Sciatic nerve (tissue), 2 donors: ENCODE measurements at regions not wholly inside any gene's neighbourhood (a gene's known extent, or its start where the extent isn't known, plus 50 kb on each side); places are given as distances from the start of the nearest gene placed in this dataset.
"Not testable (repeated sequence)": the region's sequence is repeated elsewhere in the genome, so short reads cannot be mapped to it uniquely, and the experiment has no call there.

Experiments used
- ATAC-seq: fragments of 200-7000 bp; cut with Tn5 transposase; one replicate; pipeline ENCODE4 v1.9.1; 2020; ENCODE audit warnings: mild to moderate bottlenecking, moderate library complexity
- DNase-seq: peaks from one replicate; pipeline ENCODE4 v3.0.0-alpha.2; 2020; ENCODE audit warnings: low spot score
- intact Hi-C: fragments of 100-400 bp; cut with DNase I; formaldehyde crosslinking; loops from one replicate; pipeline ENCODE4 v1.14.2; 2022
- donor health status: DM: no; HTN: no; CAD: no.
- donor health status: DM: no; HTN: no; CAD: no.

DNA sequence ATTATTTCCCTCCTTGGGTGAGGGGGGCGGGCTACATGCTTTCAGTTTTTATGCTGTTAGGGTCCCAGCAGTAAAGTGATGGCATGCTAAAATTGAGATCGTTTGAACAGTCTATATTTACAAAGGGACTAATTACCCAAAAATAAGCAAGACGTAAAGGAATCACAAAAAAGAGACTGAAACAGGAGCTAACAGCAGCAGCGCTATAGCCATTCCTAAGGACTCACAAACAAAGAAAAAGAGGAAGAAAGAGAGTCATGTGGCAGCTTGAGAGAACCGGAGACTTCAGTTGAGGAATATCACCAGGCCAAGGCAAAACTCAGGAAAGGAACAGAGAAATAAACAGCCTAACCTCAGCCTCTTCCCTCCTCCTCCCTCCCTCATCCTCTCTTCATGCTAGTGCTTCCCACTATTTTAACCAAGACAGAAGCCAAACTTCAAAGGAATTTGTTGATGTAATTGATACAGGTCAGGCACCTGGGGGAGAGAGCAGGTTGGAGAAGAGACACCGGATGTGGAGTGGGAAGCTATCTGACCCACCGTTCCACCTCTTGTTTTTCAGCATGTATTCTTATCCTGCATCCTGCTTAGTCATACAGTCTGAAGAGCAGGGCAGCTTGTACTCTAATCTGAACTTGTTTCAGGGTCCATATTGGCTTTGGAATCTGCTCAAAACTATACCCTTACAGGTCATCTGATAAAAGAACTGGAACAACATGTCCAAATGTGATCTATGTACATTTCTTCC lies 383.7 kb downstream of the NAF1 start:
- DNase-seq (no peak), ATAC-seq (no peak)
- intact Hi-C loops = no loop called here

DNA sequence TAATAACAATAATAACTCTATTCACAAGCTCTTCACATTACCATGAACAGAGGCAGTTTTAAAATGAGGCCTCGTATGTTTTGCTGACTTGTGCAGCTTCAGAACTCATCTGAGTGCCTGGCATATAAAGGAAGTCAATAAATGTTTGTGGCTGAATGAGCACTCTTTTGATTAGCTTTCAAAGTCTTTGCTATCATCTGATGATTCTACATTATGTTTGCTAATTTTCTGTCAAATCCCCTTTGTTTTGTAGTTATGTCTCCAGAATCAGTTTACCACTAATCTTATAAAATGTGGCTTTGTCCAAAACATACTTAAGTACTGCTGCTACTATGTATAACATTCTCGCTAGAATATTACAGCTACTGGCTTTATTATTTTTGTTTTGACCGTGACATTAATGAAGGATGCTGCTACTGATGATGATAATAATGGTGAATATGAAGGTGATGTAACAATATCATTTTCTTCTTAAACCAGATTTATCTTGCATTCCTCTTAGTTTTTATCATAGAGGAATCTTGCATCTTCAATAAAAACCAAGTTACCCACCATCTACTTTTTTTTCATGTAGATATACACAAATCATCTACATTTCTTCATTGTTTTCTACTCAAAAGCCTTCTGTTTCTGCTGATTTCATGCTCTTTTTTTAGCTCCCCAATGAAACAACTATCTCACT lies 384.5 kb downstream of the NAF1 start:
- DNase-seq (no peak), ATAC-seq (no peak)
- intact Hi-C loops = no loop called here

DNA sequence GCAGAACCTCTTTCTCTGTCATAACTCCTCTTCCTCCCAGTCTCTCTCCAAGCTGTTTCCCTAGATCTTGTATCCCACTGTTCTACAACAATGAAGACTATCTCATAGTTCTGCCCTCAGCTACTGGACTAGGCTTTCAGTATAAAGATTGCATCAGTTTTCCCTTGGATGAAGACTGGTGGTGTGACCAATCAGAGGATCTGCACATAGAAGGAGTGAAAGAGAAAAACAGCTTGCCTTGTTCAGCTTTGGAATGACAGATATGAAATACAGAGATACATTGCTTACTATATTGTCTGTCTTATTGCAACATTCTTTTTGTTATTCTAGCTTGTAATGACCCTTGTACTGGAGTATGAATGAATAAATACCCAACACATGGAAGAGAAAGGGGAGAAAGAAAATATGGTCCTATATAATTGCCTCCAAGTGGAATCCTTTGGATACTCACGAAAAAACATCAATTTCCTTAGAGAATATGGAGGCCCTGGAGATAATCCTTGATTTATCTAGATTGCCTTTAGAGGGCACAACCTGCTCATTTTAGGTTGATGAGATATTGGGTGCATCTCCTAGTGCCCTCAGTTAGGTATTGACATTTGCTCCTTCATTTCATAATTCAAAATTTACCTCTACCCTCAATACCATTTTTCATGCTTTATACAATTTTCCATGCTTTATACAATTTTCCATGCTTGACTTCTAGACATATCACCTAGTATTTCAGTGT lies 395.8 kb downstream of the NAF1 start:
- intact Hi-C loops = no loop called here
- no peak for DNase-seq
- no peak for ATAC-seq

DNA sequence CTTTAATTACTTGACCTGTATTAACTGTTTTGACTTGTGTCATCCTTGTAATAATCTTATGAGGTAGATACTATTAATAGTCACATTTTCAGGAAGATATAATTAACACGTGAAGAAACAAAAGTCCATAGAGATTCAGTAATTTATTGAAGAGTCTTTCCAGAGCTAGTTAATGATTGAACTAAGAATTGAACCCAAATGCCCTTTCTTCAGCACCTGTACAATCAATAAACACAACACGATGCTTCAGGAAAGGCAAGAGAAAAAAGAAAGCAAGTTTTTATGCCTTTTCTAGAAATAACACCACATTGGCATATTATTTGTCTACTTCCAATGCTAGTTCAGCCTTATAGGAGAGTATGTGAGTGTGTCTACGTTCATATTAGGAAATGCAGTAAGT lies 399.6 kb downstream of the NAF1 start:
- intact Hi-C loops = no loop called here
- no peak for DNase-seq
- ATAC-seq = no peak

DNA sequence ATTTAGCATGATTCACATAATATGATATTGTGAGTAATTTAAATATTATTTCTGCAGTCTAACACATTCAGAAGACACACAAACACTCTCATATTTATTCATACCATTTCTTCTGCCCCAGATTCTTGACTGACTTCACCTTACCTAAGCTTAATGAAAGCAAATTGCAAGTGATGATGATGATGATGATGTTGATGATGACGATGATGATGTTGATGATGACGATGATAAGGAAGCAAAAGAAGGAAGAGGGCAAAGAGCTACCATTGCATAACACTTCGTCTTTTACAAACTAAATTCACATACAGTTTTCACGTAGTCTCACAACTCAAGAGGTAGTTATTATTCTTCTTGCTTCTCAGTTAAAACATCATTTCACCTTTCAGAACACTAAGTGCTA lies 404.7 kb downstream of the NAF1 start:
- ATAC-seq (no peak), DNase-seq (no peak)
- intact Hi-C loops = no loop called here

DNA sequence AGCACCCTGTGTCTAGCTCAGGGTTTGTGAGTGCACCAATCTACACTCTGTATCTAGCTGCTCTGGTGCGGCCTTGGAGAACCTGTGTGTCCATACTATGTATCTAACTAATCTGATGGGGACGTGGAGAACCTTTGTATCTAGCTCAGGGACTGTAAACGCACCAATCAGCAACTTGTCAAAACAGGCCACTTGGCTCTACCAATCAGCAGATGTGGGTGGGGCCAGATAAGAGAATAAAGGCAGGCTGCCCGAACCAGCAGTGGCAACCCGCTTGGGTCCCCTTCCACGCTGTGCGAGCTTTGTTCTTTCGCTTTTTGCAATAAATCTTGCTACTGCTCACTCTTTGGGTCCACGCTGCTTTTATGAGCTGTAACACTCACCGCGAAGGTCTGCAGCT lies 426.5 kb downstream of the NAF1 start:
- DNase-seq, intact Hi-C loops, ATAC-seq: not testable (repeated sequence)

DNA sequence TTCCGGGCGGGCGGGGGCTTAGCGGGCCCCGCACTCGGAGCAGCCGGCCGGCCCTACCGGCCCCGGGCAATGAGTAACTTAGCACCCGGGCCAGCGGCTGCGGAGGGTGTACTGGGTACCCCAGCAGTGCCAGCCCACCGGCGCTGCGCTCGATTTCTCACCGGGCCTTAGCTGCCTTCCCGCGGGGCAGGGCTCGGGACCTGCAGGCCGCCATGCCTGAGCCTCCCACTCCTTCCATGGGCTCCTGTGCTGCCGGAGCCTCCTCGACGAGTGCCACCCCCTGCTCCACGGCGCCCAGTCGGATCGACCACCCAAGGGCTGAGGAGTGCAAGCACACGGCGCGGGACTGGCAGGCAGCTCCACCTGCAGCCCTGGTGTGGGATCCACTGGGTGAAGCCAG lies 427.1 kb downstream of the NAF1 start:
- ATAC-seq, intact Hi-C loops: not testable (repeated sequence)

DNA sequence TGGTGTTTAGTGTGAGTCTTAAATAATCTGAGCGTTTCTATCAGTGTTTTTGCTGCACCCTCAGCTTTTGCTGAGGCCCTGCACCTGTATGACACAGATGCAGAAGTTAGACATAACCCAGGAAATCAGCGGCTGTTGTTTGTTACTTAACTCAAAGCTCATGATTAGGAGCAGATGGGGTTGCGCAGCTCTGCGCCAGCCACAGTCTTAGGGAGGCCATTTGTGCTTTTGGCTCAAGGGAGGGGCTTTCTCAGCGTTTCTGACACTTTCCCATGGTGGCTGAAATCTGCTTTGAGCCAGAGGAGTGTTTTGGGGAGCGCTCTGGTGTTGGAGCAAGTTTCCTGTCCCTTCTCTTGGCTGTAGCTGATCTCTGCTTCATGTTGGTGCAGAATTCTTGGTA lies 433.8 kb downstream of the NAF1 start:
- peak; percentile 42 for ATAC-seq
- intact Hi-C loops = no loop called here
- no peak for DNase-seq

More for the DNA sequence above, 427.1 kb downstream of the NAF1 start:
- DNase-seq = not testable (repeated sequence)

DNA sequence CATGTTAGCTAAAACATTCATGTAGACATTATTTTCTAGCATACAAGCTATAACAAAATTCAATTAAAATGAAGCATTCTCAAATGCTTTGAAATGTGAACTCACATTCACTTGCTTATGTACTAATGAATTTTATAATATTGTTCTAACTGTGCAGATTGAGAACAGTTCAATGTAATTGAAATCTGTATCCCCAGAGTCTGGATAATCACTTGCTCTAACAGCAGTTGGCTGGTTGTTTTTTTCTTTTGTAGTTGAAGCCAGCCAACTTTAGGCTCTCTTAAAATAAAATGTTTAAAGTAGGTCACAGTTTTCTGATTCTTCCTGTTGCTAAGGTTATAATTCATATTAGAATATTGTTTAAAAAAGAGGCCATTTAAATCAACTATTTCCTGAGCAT lies 438.9 kb downstream of the NAF1 start:
- no peak for DNase-seq

DNA sequence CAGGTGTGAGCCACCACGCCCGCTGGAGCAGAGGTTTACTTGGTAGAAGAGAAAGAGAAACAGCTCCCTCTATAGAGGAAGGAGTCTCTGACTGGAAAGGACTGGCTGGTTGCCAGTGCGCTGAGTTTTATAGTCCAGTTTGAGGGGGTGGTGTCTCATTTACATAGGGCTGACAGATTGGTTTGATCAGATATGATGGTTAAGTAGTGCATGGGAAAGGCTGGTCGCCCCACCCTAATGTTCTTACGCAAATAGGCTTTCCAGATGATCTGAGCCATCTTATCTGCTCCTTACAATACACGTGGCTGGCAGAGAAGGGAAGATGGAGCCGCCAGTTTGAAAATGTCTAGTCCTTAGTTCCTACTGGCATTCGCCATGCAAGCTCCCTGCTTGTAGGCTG lies 439.5 kb downstream of the NAF1 start:
- intact Hi-C loops = no loop called here
- DNase-seq (no peak), ATAC-seq (no peak)

More for the DNA sequence above, 438.9 kb downstream of the NAF1 start:
- intact Hi-C loops = no loop called here
- no peak for ATAC-seq

DNA sequence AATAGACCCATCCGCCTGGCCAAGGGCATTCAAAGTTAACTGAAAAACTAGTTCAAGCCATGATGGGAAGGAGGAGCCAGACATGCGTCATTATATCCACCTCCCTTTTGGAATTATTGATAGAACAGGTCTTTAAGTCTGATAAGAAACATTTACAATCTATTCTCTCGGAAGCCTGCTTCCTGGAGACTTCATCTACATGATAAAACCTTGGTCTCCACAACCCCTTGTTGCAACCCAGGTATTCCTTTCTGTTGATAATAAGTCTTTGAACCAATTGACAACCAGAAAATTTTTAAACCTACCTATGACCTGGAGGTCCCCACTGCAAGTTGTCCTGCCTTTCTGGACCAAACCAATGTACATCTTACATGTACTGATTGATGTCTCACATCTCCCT lies 451.3 kb downstream of the NAF1 start:
- intact Hi-C loops = no loop called here
- ATAC-seq = no peak
- no peak for DNase-seq

DNA sequence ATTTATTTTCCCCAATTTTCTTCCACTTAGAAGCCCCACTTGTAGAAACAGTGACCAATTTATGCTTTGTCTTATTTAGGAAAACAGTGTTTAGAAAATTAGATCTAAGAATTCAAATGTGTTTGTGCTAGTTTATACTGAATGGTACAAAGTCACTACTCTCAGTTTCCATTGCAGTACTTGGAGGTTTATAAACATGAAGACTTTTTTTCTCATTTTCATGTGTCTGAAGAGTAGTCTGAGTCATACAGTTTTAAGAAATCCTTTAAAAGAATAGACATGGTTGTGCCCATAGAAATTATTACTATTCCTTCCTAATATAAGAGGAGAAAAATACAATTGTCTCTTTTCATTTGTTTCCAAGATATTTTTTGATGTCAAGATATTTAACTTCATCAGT lies 458.7 kb downstream of the NAF1 start:
- ATAC-seq (no peak), DNase-seq (no peak)
- intact Hi-C loops = no loop called here

DNA sequence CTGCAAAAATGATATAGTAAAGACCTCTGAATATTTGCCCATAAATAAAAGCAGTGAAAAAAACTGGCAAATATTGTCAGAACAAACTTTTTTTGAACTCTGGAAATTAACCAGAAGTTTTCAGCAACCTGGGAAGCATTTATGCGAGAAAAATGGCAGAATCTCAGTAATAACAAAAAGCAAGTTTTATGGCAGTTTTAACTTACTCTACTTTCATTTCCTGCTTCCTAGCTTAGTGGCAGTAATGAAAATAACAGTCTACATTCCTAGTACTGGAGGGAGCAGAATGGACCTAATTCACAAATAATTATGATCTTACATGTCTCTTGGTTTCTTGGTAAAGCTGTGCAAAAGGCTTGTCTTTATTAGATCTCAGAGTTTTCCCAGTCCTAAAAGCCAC lies 460.1 kb downstream of the NAF1 start:
- DNase-seq (no peak), ATAC-seq (no peak)
- intact Hi-C loops = no loop called here

DNA sequence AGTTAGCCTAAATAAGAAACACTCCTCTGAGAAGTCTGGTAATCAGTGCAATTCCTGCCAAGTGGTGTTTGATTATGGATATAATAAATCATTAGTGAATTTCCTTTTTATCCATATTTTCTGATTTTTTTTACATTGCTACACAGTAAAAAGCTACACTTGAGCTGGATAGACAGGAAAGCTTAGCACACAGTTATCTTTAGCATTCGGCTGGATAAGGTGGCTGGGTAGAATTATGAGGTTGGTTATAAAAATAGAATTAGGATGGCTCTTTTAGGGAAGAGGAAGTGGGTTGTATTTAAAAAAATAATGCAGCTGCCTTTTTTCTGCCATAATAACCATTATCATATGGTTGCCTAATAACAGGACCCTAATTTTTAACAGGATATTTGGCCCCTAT lies 460.6 kb downstream of the NAF1 start:
- ATAC-seq = no peak

DNA sequence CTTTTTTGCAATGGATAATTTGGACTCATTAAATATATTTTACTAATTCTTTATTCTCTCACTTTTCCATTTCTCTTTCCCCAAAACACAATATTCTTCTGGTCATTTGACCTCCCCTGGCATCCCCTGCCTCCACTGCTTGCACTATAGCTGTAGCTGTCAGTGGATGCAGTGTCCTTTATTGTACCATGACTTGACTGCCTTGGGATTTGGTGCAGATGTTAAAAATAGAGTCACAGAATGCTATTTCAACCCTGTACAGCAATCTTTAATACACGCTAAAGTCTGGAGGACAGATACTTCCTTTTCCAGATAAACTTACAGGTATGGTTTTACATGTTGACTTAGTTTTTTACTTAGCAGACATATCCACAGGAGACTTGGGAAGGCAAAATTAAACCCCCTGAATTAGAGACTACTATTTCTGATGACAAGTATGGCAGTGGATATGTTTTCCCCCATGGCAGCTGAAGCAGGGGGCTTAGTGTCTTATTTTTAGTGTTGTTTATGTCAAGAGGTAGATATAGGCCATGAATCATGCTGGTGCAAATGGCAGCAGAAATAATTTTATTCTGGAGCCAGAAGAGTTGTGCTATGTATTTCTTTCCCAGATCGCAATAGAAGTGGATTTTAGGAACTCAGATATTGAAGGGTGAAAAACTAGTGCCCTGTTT lies 461.4 kb downstream of the NAF1 start:
- ATAC-seq (no peak), DNase-seq (no peak)
- intact Hi-C loops = no loop called here

More for the DNA sequence above, 460.6 kb downstream of the NAF1 start:
- DNase-seq = no peak
- intact Hi-C loops = no loop called here

DNA sequence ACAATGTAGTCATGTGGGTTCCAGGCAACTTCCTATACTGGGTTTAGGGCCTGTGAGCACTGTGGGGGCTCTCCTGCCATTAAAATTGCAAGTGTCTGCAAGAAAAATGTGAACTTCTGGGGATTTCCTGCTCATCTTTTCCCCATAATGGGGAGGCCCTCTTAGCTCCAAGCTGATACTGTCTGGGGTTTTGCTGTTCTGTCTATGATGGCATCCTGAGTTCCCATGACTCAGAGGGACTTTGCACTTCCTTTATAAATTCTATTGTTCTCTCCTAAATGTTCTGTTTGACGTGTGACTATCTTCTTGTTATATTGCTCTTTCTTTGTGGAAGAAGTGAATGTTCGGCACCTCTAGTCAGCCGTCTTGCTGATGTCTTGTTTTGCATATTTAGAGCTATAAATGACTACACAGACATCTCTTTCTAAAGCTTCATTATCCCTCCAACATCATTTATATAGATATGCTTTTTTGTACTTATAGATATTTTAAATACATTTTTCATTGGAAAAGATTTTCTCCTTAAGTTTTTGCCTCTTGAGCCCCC lies 465.8 kb downstream of the NAF1 start:
- no peak for ATAC-seq
- intact Hi-C loops = no loop called here

DNA sequence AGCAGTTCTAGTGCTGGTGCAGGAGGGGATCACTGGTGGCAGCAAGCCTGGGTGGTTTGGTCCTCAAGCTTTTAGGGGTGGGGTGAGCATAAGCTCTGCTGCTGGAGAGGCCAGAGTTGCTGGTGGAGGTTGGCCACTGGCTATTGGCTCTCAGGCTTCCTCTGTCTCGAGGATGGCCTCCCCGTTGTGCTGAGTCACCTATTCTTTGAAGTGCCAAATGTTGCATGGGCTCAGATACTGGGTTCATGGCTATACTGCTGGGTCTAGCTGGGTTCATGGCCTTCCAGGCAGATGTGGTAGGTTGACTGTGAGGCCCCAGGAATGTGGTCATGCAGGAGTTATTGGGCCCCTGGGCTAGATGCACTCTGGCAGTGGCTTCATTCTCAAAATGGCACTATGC lies 466.3 kb downstream of the NAF1 start:
- ATAC-seq = no peak
- no peak for DNase-seq
- intact Hi-C loops = no loop called here

More for the DNA sequence above, 465.8 kb downstream of the NAF1 start:
- no peak for DNase-seq

DNA sequence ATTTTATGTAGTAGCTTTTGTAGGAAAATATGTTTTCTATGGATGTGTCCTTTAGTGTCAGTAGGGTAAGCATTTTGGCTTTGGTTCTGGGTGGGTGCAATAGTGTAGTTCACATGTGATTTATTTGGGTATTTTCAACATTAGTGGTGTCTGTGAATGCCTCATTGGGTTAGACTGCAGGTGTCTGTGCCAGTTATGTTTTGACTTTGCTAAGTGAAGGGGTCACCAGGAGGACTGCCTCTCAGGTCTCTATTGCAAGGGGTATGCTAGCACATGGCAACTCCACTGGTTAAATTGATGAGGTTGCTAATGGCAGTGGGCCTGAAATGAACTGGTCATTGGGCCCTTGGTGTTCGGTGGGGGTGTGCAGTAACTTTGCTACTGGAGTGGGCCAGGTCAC lies 467.1 kb downstream of the NAF1 start:
- ATAC-seq = no peak
- intact Hi-C loops = no loop called here
- DNase-seq = no peak

DNA sequence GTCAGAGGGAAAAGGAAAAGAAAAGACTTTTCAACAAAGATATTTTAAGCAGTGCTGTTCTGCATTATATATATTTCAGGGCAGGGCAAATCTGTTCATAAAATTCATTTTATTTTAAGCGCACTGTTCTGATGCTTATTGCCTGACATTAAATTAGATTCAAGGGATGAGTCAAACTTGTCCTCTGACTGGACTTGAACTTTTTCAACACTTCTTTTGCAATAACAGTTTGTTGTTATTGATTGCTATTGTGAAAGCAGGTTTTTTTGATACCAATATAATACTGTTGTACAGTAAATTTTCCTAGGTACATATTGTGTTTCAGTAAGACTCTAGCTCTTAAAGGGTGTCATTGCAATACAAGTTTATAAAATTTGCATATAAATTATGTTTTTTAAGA lies 481.3 kb downstream of the NAF1 start:
- intact Hi-C loops = no loop called here
- DNase-seq = no peak
- no peak for ATAC-seq
